IPS DF 19.7 (cell line): ENCODE measurements at regions not wholly inside any gene's neighbourhood (a gene's known extent, or its start where the extent isn't known, plus 50 kb on each side); places are given as distances from the start of the nearest gene placed in this dataset.

Source experiments
- DNase-seq: peaks from one replicate; pipeline ENCODE4 v3.0.0-alpha.2; 2013; ENCODE audit warnings: low read depth, low spot score

DNA sequence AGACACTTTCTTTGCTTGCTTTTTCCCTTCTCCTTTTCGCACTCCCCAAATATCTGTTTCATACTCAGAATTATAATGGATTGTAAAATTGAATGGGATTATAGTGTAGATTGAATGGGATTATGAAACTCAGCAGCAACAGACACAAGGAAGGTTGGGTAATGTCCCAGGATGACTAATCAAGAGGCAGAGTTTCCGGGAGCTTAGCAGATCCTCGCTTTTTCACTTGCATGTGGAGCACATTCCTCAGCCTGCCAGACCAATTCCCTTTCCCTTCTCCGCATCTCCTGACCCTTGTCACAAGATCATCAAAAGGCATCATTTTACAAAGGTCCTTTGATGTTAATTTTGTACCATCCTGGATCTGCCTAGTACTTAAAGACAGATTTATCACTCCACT lies 55.1 kb upstream of the SLC1A1 start:
- no peak for DNase-seq

- no peak for DNase-seq
These were observed 56.9 kb upstream of the SLC1A1 start for GRCh38 chr9:4433379-4433778.

- DNase-seq, result no peak
These were observed 59.6 kb upstream of the SLC1A1 start for GRCh38 chr9:4430432-4431261.

DNA sequence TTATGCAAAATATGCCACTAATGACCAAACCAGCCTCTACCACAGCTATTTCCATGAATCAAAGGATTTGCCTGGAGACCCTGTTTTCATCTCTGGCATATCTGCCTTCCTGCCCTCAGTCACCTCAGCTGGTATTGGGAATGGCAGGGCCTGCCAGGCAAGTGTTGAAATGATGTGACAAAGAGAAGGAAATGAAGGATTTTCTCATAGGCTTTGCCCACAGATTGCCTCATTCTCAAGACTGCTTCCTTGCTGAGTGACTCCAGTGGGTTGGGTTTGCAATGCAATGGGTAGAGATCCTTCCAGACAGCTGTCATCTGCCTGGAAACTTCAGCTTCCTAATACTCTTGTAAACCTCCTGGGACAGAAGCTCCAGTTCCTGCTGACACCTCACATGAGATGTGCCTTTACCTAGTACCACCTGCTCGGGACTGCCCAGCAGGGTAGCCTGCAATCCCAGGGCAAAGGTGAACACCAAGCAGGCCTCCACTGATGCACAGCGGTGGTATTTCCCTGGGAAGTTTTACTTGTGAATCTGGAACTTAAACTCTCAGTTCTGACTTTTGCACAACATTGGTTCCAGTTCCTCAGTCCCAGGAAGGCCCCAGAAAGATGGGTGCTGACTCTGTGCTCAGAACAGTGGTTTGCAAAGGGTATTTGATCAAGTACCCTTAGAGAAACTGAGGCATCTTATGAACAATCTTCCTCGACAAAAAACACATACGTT lies 64.8 kb upstream of the SLC1A1 start:
- no peak for DNase-seq

GRCh38 chr9:4424891-4425290 lies 65.4 kb upstream of the SLC1A1 start:
- DNase-seq, result no peak

GRCh38 chr9:4424038-4424437 lies 66.2 kb upstream of the SLC1A1 start:
- DNase-seq, result no peak

DNA sequence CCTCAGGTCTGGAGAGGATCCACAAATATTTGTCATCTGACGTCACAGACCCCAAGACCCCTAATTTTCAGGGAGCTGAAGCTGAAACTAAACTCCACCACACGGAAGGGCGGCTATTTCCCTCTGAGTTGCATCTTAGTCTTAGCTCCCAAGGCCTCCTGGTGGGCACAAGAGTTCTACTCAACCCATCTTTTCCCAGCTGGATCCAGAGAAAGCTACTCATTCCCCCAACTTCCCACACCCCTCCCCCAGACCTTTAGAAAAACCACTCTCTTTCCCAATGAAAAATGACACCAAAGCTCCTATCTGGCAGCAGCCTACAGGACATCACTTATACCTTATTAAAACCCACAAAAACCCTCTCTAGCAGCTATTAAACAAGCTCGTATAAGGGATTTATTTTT lies 67.1 kb upstream of the SLC1A1 start:
- DNase-seq, result peak; percentile 40

DNA sequence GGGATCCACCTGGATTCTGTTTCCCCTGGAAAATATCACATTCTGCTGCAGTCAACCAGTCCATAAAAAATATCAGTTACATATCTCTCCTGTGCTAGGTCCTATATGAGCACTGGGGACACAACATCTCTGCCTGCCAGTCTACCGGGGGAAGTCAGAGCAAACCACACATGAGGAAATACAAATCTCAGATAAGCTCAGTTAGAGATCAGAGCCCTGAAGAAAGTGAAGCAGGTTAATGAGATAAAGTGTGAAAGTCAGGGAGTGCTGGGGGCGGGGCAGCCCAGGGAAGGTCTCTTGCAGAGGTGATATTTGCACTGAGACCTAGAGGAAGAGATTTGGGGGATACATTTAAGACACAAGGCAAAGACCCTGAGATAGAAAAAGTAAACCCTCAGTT lies 67.8 kb upstream of the SLC1A1 start:
- no peak for DNase-seq

- no peak for DNase-seq
These were observed 68.4 kb upstream of the SLC1A1 start for GRCh38 chr9:4421847-4422246.

DNA sequence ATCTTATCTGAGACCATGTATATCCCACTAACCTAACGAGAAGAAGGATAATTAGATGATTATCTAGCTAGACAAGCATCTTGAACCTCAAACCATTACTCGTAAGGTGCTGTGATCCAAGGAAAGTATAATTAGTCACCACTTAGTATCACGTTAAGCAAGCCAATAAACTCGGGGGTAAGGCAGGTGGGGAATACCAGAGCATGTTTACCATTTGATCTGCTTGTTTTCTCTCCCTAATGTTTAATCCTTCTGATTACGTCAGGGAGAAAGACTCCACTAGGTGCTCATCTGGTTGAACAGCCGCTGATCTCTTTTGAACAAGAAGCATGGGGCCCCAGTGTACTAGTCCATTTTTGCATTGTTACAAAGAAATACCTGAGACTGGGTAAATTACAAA lies 69.9 kb upstream of the SLC1A1 start:
- no peak for DNase-seq

- no peak for DNase-seq
These were observed 72.5 kb upstream of the SLC1A1 start for GRCh38 chr9:4417578-4418325.

DNA sequence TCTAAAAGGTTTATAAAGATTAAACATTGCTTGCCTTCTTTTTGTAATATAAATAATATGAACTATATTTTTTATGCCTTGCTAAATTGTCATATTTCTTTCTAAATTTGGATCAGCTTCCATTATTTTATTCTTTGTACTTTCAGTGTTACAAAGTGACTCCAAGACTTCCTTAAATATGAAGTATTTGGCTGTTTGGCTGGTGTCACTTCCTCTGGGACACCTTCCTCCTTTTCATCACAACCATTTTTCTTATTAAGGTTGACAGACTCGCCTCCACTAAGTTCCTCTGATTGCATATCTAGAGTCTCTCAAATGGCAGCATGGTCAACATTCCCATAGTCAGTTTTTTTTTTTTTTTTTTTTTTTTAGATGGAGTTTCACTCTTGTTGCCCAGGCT lies 73.8 kb upstream of the SLC1A1 start:
- DNase-seq, result no peak

- no peak for DNase-seq
These were observed 75.0 kb upstream of the SLC1A1 start for GRCh38 chr9:4415281-4415680.

GRCh38 chr9:4413856-4414255 lies 76.4 kb upstream of the SLC1A1 start:
- no peak for DNase-seq

DNA sequence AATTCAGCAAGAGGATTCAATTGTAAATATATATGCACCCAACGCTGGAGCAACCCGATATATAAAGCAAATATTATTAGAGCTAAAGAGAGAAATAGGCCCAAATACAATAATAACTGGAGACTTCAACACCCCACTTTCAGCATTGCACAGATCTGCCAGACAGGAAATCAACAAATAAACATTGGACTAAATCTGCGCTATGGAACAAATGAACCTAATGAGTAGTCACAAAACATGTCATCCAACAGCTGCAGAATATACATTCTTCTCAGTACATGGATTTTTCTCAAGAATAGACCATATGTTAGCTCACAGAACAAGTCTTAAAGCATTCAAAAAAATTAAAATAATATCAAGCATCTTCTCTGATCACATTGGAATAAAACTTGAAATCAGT lies 86.1 kb upstream of the SLC1A1 start:
- no peak for DNase-seq

- no peak for DNase-seq
These were observed 87.8 kb upstream of the SLC1A1 start for GRCh38 chr9:4402501-4402900.

GRCh38 chr9:4400731-4401130 lies 89.5 kb upstream of the SLC1A1 start:
- no peak for DNase-seq

DNA sequence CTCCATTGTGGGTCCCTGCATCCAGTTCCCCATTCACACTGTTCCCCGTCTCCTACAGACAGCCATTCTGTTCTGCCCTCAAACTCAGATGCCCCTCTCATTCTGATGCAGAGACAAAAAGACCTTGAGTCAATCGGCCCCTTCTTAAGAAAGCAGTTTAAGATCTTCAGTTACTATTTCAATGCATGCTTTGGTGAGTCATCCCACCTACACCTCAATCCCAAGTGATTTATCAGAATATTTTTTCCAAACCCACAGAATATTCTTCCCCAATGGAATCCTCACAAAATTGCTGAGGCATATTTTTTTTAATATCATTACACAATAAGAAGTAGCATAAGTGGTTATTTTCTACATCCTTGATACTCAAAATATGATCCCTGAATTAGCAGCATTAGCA lies 92.4 kb upstream of the SLC1A1 start:
- DNase-seq, result no peak

GRCh38 chr9:4393806-4394523 lies 94.1 kb upstream of the GLIS3 start:
- DNase-seq, result no peak

GRCh38 chr9:4389755-4390154 lies 89.9 kb upstream of the GLIS3 start:
- DNase-seq, result no peak

GRCh38 chr9:4389003-4389402 lies 89.1 kb upstream of the GLIS3 start:
- DNase-seq, result no peak

- DNase-seq, result no peak
These were observed 87.0 kb upstream of the GLIS3 start for GRCh38 chr9:4386819-4387218.
